ENCODE measurements at regions not wholly inside any gene's neighbourhood (a gene's known extent, or its start where the extent isn't known, plus 50 kb on each side); places are given as distances from the start of the nearest gene placed in this dataset.
A peak's percentile ranks its signal among the peaks of the same experiment; 100 is the strongest.

- Histone ChIP-seq H3K9me3 (no peaks in the 10 kb centered on the region), H3K27ac (peak overlapping the region in 1 of 2 donors; percentile 21), H3K4me1 (ENCODE audit: control insufficient read depth in 1 of 2, low read depth in 2 of 2) (peaks cover 0 to 11% of the 10 kb centered on the region in 2 donors), H3K36me3 (no peaks in the 10 kb centered on the region), H3K27me3 (replicated peaks; ENCODE audit: insufficient read depth) (no peaks in the 10 kb centered on the region), H3K4me3 (peak overlapping the region; percentile 43)
- no peak for DNase-seq (ENCODE audit: low spot score)
- TF ChIP-seq, protein P1, sequence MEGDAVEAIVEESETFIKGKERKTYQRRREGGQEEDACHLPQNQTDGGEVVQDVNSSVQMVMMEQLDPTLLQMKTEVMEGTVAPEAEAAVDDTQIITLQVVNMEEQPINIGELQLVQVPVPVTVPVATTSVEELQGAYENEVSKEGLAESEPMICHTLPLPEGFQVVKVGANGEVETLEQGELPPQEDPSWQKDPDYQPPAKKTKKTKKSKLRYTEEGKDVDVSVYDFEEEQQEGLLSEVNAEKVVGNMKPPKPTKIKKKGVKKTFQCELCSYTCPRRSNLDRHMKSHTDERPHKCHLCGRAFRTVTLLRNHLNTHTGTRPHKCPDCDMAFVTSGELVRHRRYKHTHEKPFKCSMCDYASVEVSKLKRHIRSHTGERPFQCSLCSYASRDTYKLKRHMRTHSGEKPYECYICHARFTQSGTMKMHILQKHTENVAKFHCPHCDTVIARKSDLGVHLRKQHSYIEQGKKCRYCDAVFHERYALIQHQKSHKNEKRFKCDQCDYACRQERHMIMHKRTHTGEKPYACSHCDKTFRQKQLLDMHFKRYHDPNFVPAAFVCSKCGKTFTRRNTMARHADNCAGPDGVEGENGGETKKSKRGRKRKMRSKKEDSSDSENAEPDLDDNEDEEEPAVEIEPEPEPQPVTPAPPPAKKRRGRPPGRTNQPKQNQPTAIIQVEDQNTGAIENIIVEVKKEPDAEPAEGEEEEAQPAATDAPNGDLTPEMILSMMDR (IDR thresholded peaks at IDR 0.05): no peak
- ATAC-seq (ENCODE audit: insufficient number of reproducible peaks, low FRiP score, low read depth): no peak
Measured at GRCh38 chr12:127570793-127571360, 696.1 kb upstream of the TMEM132C start.

- Histone ChIP-seq H3K36me3 (no peaks in the 10 kb centered on the region), H3K9me3 (no peaks in the 10 kb centered on the region), H3K4me1 (ENCODE audit: control insufficient read depth in 1 of 2, low read depth in 2 of 2) (peaks cover 0 to 11% of the 10 kb centered on the region in 2 donors), H3K27me3 (replicated peaks; ENCODE audit: insufficient read depth) (no peaks in the 10 kb centered on the region), H3K4me3 (no peak overlapping the region), H3K27ac (no peak overlapping the region)
- ATAC-seq (ENCODE audit: insufficient number of reproducible peaks, low FRiP score, low read depth) (no peak), DNase-seq (ENCODE audit: low spot score) (no peak)
- TF ChIP-seq, protein P1 (IDR thresholded peaks at IDR 0.05): no peak
Measured at GRCh38 chr12:127571578-127571977, 695.4 kb upstream of the TMEM132C start.

DNA sequence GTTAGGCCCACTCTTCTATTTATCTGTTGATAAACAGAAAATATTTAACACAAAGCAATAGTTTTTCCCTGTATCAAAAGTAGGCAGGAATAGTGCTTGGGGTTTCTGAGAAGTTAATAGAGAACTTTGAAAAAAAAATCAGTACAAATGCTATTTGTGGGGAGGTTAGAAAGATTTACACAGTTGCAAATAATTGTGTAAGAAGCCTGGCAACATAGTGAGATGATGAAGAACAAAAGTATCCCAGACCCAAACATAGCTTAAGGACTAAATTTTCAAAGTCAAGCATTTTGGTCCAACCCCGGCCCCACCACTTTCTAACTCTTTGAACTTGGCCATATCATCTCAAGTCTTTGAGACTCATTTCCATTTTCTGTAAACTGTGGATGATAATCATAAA lies 687.5 kb upstream of the TMEM132C start:
- Histone ChIP-seq H3K27me3 (replicated peaks; ENCODE audit: insufficient read depth) (no peaks in the 10 kb centered on the region), H3K36me3 (no peaks in the 10 kb centered on the region), H3K4me1 (ENCODE audit: control insufficient read depth in 1 of 2, low read depth in 2 of 2) (no peaks in the 10 kb centered on the region), H3K4me3 (no peak overlapping the region), H3K27ac (no peak overlapping the region), H3K9me3 (no peaks in the 10 kb centered on the region)
- DNase-seq (ENCODE audit: low spot score) (no peak), ATAC-seq (ENCODE audit: insufficient number of reproducible peaks, low FRiP score, low read depth) (no peak)
- TF ChIP-seq, protein P1 (IDR thresholded peaks at IDR 0.05): no peak

- H3K27me3 ChIP-seq (replicated peaks; ENCODE audit: insufficient read depth): no peaks in the 10 kb centered on the region
- no peak for ATAC-seq (ENCODE audit: insufficient number of reproducible peaks, low FRiP score, low read depth)
- DNase-seq (ENCODE audit: low spot score): no peak
- no peak overlapping the region for H3K4me3 ChIP-seq
- no peaks in the 10 kb centered on the region for H3K9me3 ChIP-seq
- TF ChIP-seq, protein P1 (IDR thresholded peaks at IDR 0.05): no peak
- no peaks in the 10 kb centered on the region for H3K36me3 ChIP-seq
- no peak overlapping the region for H3K27ac ChIP-seq
- H3K4me1 ChIP-seq (ENCODE audit: control insufficient read depth in 1 of 2, low read depth in 2 of 2): peaks cover 0 to 3% of the 10 kb centered on the region in 2 donors
Measured at GRCh38 chr12:127582074-127582473, 684.9 kb upstream of the TMEM132C start.

GRCh38 chr12:127583041-127583440 lies 683.9 kb upstream of the TMEM132C start:
- ATAC-seq (ENCODE audit: insufficient number of reproducible peaks, low FRiP score, low read depth) (no peak), DNase-seq (ENCODE audit: low spot score) (no peak)
- Histone ChIP-seq H3K9me3 (no peaks in the 10 kb centered on the region), H3K4me3 (no peak overlapping the region), H3K4me1 (ENCODE audit: control insufficient read depth in 1 of 2, low read depth in 2 of 2) (peaks cover 5 to 13% of the 10 kb centered on the region in 2 donors), H3K27me3 (replicated peaks; ENCODE audit: insufficient read depth) (no peaks in the 10 kb centered on the region), H3K27ac (no peak overlapping the region), H3K36me3 (no peaks in the 10 kb centered on the region)
- TF ChIP-seq, protein P1 (IDR thresholded peaks at IDR 0.05): no peak
